ENCODE measurements at regions not wholly inside any gene's neighbourhood (a gene's known extent, or its start where the extent isn't known, plus 50 kb on each side); places are given as distances from the start of the nearest gene placed in this dataset.

DNA sequence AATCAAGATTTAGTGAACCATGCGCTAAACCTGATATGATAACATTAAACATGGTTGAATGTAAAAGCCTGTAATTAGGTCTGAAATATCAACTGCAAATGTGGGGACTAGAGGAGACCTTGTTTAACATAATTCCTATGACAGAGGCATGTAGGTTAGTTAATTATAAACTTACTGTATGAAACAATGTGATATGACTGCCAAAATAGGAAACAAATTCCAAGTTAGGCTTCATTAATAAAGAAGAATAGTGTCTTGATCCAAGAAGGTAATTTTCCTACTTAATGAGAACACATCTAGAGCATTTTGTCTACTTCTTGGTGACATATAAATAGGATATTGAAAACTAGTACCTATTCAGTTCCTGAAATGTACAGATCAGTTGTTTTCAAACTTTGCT is 136.2 kb upstream of the TARS1 start:
- Histone ChIP-seq H3K27me3 (ENCODE audit: control insufficient read depth, low read length) (no peaks in the 10 kb centered on the region), H3K27ac (ENCODE audit: low read depth, low read length) (no peak overlapping the region), H3K9me2 (replicated peaks; ENCODE audit: control insufficient read depth, low read length) (no peaks in the 10 kb centered on the region), H3K36me3 (ENCODE audit: control insufficient read depth, low read length) (no peaks in the 10 kb centered on the region), H4K20me1 (ENCODE audit: control insufficient read depth, insufficient read depth, low read depth, low read length) (no peaks in the 10 kb centered on the region), H3K4me2 (ENCODE audit: low read length) (no peak overlapping the region), H3K79me2 (ENCODE audit: control insufficient read depth, low read length) (no peaks in the 10 kb centered on the region), H3K4me3 (ENCODE audit: low read length) (no peak overlapping the region), H3F3A (ENCODE audit: control insufficient read depth, insufficient read depth) (no peaks in the 10 kb centered on the region), H3K9me3 (ENCODE audit: control insufficient read depth, insufficient read depth, low read length) (no peaks in the 10 kb centered on the region), H3K4me1 (ENCODE audit: control insufficient read depth, low read length) (no peaks in the 10 kb centered on the region)
- TF ChIP-seq EZH2phosphoT487 (IDR thresholded peaks at IDR 0.05; ENCODE audit: borderline replicate concordance, low read length): no peak
- TF ChIP-seq, protein P1, sequence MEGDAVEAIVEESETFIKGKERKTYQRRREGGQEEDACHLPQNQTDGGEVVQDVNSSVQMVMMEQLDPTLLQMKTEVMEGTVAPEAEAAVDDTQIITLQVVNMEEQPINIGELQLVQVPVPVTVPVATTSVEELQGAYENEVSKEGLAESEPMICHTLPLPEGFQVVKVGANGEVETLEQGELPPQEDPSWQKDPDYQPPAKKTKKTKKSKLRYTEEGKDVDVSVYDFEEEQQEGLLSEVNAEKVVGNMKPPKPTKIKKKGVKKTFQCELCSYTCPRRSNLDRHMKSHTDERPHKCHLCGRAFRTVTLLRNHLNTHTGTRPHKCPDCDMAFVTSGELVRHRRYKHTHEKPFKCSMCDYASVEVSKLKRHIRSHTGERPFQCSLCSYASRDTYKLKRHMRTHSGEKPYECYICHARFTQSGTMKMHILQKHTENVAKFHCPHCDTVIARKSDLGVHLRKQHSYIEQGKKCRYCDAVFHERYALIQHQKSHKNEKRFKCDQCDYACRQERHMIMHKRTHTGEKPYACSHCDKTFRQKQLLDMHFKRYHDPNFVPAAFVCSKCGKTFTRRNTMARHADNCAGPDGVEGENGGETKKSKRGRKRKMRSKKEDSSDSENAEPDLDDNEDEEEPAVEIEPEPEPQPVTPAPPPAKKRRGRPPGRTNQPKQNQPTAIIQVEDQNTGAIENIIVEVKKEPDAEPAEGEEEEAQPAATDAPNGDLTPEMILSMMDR (IDR thresholded peaks at IDR 0.05; ENCODE audit: low read depth, low read length, poor library complexity, severe bottlenecking): no peak

DNA sequence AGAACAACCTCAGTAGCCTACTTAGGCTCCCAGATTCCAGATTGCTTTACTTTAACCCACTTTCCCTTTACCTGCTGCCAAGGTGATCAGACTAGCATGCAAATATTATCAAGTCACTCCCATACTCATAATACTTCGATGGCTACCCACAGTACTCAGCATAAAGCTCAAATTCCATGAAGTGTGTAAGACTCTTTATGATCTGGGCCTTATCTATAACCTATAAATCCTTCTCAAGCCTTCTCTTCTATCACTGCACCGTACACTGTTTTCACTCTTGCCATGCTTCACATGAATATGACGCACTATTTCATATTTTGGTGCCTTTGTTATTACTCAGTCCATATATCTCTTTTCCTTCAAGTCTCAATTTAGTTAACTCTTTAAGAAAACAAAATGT is 135.2 kb upstream of the TARS1 start:
- H3K4me2 ChIP-seq (ENCODE audit: low read length): no peak overlapping the region
- H3K4me3 ChIP-seq (ENCODE audit: low read length): no peak overlapping the region
- no peaks in the 10 kb centered on the region for H3F3A ChIP-seq (ENCODE audit: control insufficient read depth, insufficient read depth)
- H3K9me3 ChIP-seq (ENCODE audit: control insufficient read depth, insufficient read depth, low read length): no peaks in the 10 kb centered on the region
- H3K4me1 ChIP-seq (ENCODE audit: control insufficient read depth, low read length): no peaks in the 10 kb centered on the region
- H3K9me2 ChIP-seq (replicated peaks; ENCODE audit: control insufficient read depth, low read length): no peaks in the 10 kb centered on the region
- H3K27me3 ChIP-seq (ENCODE audit: control insufficient read depth, low read length): no peaks in the 10 kb centered on the region
- H3K79me2 ChIP-seq (ENCODE audit: control insufficient read depth, low read length): no peaks in the 10 kb centered on the region
- H3K27ac ChIP-seq (ENCODE audit: low read depth, low read length): no peak overlapping the region
- no peaks in the 10 kb centered on the region for H3K36me3 ChIP-seq (ENCODE audit: control insufficient read depth, low read length)
- no peaks in the 10 kb centered on the region for H4K20me1 ChIP-seq (ENCODE audit: control insufficient read depth, insufficient read depth, low read depth, low read length)
- TF ChIP-seq, protein P1 (IDR thresholded peaks at IDR 0.05; ENCODE audit: low read depth, low read length, poor library complexity, severe bottlenecking): no peak
- TF ChIP-seq EZH2phosphoT487 (IDR thresholded peaks at IDR 0.05; ENCODE audit: borderline replicate concordance, low read length): no peak

DNA sequence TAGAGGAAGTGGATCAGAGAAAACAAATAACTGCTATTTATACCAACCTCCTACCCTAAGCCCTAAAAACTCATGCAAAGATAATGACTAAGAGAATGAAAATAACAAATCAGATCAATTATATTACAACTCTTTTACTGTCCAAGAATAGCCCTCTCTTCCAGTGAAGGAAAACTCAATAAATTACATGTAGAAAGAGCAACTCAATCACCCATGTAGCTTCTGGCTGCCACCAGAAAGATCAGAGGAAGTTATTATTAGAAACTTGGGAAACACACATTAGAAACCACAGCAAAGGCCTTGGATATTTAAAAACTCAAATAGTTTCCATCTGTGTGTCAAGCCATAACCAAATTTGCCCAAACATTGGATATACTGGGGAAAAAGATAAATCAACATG is 134.0 kb upstream of the TARS1 start:
- no peaks in the 10 kb centered on the region for H4K20me1 ChIP-seq (ENCODE audit: control insufficient read depth, insufficient read depth, low read depth, low read length)
- no peaks in the 10 kb centered on the region for H3K9me2 ChIP-seq (replicated peaks; ENCODE audit: control insufficient read depth, low read length)
- H3K79me2 ChIP-seq (ENCODE audit: control insufficient read depth, low read length): no peaks in the 10 kb centered on the region
- H3K4me2 ChIP-seq (ENCODE audit: low read length): no peak overlapping the region
- no peaks in the 10 kb centered on the region for H3K4me1 ChIP-seq (ENCODE audit: control insufficient read depth, low read length)
- no peak overlapping the region for H3K4me3 ChIP-seq (ENCODE audit: low read length)
- no peaks in the 10 kb centered on the region for H3K27me3 ChIP-seq (ENCODE audit: control insufficient read depth, low read length)
- TF ChIP-seq EZH2phosphoT487 (IDR thresholded peaks at IDR 0.05; ENCODE audit: borderline replicate concordance, low read length): no peak
- TF ChIP-seq, protein P1 (IDR thresholded peaks at IDR 0.05; ENCODE audit: low read depth, low read length, poor library complexity, severe bottlenecking): no peak
- no peaks in the 10 kb centered on the region for H3K36me3 ChIP-seq (ENCODE audit: control insufficient read depth, low read length)
- H3F3A ChIP-seq (ENCODE audit: control insufficient read depth, insufficient read depth): no peaks in the 10 kb centered on the region
- no peaks in the 10 kb centered on the region for H3K9me3 ChIP-seq (ENCODE audit: control insufficient read depth, insufficient read depth, low read length)
- H3K27ac ChIP-seq (ENCODE audit: low read depth, low read length): no peak overlapping the region

DNA sequence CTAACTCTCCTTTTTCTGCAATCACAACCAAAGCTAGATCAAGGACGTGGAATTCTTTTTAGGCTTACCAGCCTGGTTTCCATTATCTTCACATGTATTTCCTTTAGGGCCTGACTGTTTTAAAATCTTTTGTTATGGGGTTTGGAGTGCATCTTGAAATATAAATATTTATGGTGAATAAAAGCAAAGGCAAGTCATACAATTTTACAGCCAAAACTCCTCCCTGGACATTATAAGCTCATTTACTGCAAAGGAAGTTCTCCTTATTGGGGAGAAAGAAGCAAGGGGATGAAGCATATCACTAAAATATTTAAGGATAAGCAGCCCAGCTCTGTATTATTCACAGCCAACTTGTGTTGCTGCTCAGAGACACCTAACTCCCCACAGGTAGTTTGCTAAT is 132.2 kb upstream of the TARS1 start:
- no peaks in the 10 kb centered on the region for H3K27me3 ChIP-seq (ENCODE audit: control insufficient read depth, low read length)
- H3K27ac ChIP-seq (ENCODE audit: low read depth, low read length): no peak overlapping the region
- no peaks in the 10 kb centered on the region for H3F3A ChIP-seq (ENCODE audit: control insufficient read depth, insufficient read depth)
- H3K4me3 ChIP-seq (ENCODE audit: low read length): no peak overlapping the region
- H3K9me2 ChIP-seq (replicated peaks; ENCODE audit: control insufficient read depth, low read length): no peaks in the 10 kb centered on the region
- H3K4me2 ChIP-seq (ENCODE audit: low read length): no peak overlapping the region
- no peaks in the 10 kb centered on the region for H3K79me2 ChIP-seq (ENCODE audit: control insufficient read depth, low read length)
- no peaks in the 10 kb centered on the region for H4K20me1 ChIP-seq (ENCODE audit: control insufficient read depth, insufficient read depth, low read depth, low read length)
- H3K4me1 ChIP-seq (ENCODE audit: control insufficient read depth, low read length): no peaks in the 10 kb centered on the region
- no peaks in the 10 kb centered on the region for H3K36me3 ChIP-seq (ENCODE audit: control insufficient read depth, low read length)
- H3K9me3 ChIP-seq (ENCODE audit: control insufficient read depth, insufficient read depth, low read length): no peaks in the 10 kb centered on the region
- TF ChIP-seq EZH2phosphoT487 (IDR thresholded peaks at IDR 0.05; ENCODE audit: borderline replicate concordance, low read length): no peak
- TF ChIP-seq, protein P1 (IDR thresholded peaks at IDR 0.05; ENCODE audit: low read depth, low read length, poor library complexity, severe bottlenecking): no peak

Measured in DOHH2 (cell line).